D721Med (cell line): ENCODE measurements at regions not wholly inside any gene's neighbourhood (a gene's known extent, or its start where the extent isn't known, plus 50 kb on each side); places are given as distances from the start of the nearest gene placed in this dataset.

ENCODE experiments used
- DNase-seq: peaks from one replicate; pipeline ENCODE4 v3.0.0; 2011; ENCODE audit warnings: low spot score; ENCODE audit not compliant: insufficient read length
- FAIRE-seq: peaks from 2 replicates; lab custom pipeline; 2011; peaks lifted over from hg19 to GRCh38; lab: Jason Lieb, UNC
- CTCF ChIP-seq: IDR thresholded peaks from 2 replicates; pipeline ENCODE4 v1.5.1; 2012; ENCODE audit warnings: mild to moderate bottlenecking, control low read depth; ENCODE audit not compliant: insufficient read depth; ENCODE audit errors: missing control alignments

- DNase-seq (no peak), FAIRE-seq (no peak)
- no peak for TF ChIP-seq CTCF
Observed at GRCh38 chr12:18008642-18009041, 81.4 kb downstream of the RERGL start.

GRCh38 chr12:17999174-17999801, 90.7 kb downstream of the RERGL start:
- no peak for DNase-seq
- no peak for FAIRE-seq
- TF ChIP-seq CTCF = no peak

GRCh38 chr12:17992002-17992656, 97.9 kb downstream of the RERGL start:
- no peak for FAIRE-seq
- peak; percentile 85 for TF ChIP-seq CTCF
- no peak for DNase-seq

- no peak for FAIRE-seq
- TF ChIP-seq CTCF = no peak
- no peak for DNase-seq
Observed at GRCh38 chr12:17982556-17982955, 107.4 kb downstream of the RERGL start.

- TF ChIP-seq CTCF = peak; percentile 40
- no peak for FAIRE-seq
- no peak for DNase-seq
Observed at GRCh38 chr12:17976202-17976601, 113.8 kb downstream of the RERGL start.

- no peak for DNase-seq
- no peak for TF ChIP-seq CTCF
- FAIRE-seq = no peak
Observed at GRCh38 chr12:17975763-17976162, 114.2 kb downstream of the RERGL start.

- no peak for TF ChIP-seq CTCF
- no peak for FAIRE-seq
Observed at GRCh38 chr12:17975239-17975638, 114.8 kb downstream of the RERGL start.

More at GRCh38 chr12:17975239-17975638, 114.8 kb downstream of the RERGL start:
- DNase-seq = no peak
